NCI-H345 treated with DMSO at 0.1 percent for 48 hours (cell line): ENCODE measurements at regions not wholly inside any gene's neighbourhood (a gene's known extent, or its start where the extent isn't known, plus 50 kb on each side); places are given as distances from the start of the nearest gene placed in this dataset.
"Not testable (repeated sequence)": the region's sequence is repeated elsewhere in the genome, so short reads cannot be mapped to it uniquely, and the experiment has no call there.

Source experiments
- DNase-seq: peaks from one replicate; lab custom pipeline; 2025; ENCODE audit not compliant: unreplicated experiment; lab: John Stamatoyannopoulos, UW

DNA sequence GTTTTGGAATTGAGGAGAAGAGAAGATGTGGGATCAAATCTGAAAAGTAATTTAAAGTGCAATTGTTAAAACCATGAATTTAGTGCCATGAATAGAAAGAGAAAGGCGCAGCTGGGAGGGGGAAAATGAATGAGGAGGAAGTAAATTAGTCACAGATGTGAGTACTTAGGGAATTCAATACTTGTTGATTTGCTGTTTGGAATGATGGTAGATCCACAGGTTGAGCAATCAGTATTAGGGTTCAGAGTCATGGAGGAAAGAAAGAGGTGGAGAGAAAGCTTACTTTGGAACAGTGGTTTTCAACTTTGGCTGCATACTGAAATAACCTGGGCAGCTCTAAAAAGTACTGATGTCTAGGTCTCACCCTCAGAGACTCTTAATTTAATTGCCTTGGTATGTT is 229.7 kb upstream of the ASCC3 start:
- no peak for DNase-seq

DNA sequence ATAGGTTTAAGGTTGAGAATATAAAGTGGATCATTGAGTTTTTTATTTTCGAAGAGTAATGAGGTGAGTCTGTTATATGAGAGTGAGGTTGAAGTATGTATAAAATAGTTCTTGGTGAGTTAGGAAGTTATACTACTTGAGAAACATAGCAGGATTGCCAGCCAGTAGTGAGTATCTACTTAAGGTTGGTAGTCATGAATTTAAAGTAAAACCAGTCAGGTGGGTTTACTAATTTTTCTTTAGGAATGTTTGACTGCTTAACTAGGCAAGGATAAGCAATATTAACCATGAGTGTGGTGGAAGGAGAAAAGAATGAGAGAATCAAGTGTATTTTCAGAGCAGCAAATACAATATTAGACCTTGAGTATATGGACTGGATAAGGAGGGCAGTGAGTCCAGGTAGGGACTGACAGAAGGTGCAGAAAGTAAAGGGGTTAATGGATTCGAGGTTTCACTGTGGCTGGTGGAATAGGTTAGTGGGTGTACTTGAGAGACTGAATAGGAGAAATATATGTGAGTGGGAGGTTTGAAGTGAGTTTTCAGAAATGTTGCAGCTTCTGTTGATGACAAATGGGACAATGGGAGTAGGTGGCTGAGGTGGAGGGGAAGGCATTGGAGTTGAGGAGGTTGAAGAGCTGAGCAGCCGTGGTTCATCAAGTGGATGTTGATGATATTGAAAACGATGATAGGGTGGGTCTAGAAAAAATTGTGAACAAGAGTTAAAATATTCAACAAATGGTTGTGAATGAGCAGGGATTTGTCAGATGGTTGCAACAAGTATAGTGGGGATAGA is 232.5 kb upstream of the ASCC3 start:
- no peak for DNase-seq

DNA sequence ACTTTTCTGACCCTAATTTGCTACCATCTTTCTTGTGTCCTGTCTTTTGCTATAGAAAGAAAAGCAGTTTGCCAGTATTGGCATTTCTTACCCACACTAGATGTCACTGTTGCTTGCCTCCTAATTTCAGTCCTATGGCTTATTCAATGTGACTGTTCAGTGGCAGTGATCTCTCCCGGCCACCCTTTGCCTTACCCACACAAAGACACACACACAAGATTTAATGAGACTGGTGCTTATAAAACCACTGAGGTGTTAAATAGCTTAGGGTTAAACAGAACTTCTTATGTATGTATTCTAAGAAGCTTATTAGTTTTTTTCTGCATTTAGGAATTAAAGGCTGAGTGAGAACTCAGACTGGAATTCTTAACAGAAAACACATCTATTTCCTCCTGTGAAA is 233.6 kb upstream of the ASCC3 start:
- DNase-seq: peak; percentile 56

DNA sequence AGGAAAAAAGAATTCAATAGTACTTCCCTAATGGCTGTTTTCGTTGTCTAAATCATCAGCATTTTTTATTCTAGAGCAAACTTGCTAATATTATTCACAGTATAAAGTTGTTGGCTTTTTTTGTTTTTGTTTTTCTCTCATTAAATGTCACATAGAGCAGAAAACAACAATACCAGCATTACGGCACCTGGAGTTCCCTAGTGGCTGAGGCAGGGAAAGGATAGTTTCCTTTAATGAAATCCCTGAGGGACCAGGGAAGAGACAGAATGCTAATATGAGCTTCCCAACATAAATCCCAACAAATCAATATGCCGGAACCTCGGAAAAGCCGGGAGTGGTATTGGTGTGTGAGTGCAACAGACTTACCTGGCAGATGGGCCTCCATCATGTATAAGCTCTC is 235.2 kb upstream of the ASCC3 start:
- no peak for DNase-seq

DNA sequence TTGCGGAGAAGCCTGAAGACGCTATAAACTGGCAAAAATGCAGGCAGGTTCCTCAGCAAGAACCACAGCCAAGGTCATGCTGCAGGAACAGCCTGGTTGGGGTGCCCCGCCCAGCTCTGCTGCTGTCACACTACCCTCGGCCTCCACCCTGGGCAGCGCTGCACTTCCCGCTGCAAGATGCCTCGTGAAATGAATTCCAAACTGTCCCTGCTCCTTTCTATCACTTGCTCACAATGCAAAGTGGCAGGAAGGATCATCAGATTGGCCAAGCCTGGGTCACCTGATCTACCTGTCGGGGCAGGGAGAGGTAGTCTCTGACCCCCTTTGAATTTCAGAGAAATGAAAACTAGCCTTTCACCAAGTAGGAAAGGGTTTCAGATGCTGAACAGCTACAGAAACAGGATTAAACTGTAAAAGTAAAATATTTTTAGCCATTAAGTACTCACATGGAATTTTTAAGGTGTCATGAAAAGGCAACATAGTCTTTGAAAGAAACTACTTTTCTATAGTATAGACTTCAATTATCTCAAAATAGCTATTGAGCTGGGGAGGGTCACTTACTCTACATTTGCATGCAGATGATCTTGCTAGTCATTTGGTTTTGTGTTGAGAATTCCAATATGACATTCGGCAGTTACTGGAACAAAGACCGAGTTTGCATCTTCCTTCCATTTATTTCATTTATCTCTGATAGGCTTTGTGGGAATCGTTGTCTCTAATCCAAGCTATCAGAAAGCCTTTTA is 236.4 kb upstream of the ASCC3 start:
- DNase-seq: no peak

DNA sequence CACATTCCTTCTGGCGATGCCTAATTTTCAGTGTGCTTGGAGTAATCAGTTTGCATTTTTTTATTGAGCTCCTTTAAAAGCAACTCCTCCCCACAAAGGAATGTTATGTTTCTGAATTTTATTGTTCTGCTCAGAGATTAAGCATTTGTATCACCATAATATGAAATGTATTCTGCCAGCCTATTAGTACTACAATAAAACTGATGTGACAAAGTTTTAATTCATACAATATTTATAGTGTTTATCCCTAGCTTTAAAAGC is 236.9 kb upstream of the ASCC3 start:
- DNase-seq: no peak

DNA sequence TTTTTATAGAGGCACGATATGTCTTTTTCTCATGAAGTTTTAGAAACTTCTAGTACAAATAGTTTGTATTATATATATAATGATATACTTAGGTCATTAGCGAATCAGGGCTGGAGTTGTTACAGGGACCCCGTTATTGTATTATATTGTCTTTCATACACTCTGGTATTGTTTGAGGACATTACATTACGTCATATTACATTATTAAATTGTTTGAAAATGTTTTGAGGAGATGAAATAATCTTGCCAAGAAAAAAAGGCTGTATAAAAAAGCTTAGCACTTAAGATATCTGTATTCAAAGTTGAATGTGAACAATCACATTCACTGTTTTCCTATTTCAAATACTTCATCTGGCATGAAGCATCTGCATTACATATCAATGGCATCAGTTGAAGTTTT is 239.6 kb upstream of the ASCC3 start:
- DNase-seq: no peak

DNA sequence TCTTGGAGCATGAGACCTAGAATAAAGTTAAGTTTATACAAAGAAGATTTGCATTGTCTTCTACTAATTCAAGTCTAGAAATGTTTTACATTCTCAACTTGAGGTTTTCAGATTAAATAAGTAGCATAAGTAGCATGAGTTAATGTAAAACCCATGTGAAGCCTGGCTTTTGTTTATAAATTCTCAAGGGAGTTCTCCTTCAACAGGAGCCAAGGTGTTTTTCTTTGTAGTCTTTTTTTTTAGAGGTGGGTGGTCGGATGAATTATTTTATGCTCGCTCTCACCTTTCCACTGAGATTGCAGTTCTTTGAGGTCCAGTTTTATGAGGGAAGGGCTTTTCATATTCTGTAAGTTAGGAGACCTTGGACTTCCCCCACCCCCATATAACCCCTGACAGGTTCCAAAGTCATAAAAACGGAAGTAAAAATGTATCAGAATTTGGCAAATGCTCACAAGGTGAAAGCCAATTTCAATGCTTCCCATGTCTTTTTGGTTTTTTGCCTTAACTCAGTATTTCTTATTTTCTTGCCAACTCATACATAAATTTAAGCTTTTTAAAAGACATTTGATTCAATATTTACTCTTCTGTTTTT is 244.3 kb upstream of the ASCC3 start:
- DNase-seq: no peak

DNA sequence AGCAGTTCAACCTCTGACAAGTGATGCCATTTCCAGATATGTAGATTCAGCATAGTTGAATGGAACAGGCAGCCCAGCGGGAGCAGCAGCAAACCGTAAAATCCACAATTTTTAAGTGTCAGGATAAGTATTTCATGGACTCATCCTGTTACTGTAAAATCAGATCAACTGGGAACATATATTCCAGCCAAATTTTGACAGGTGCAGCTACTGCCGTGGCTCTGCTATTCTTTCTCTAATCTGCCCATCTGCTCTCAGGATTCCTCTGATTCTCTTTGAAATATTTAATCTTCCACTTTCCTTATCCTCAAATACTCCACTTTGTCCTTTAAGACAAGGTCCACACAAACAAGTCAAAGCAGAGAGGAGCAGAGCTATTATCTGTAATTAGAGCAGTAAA is 245.4 kb upstream of the ASCC3 start:
- DNase-seq: no peak

DNA sequence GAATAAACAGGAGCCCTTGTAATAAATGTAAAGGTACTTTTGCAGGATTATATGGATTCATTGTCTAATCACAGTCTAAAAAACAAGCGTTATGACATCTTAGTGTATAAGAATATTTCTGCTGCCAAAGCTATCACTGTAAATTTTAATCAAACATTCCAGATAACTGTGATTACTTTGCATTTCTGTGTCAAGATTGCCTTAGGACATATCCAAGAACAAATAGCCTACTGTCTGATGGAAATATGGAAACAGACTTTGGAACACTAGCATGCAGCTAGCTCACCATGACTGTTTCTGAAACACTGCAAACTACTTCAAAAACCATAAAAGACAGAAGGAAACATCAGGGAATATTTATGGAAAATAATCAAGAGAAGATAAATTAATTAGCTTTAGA is 248.7 kb upstream of the ASCC3 start:
- no peak for DNase-seq

DNA sequence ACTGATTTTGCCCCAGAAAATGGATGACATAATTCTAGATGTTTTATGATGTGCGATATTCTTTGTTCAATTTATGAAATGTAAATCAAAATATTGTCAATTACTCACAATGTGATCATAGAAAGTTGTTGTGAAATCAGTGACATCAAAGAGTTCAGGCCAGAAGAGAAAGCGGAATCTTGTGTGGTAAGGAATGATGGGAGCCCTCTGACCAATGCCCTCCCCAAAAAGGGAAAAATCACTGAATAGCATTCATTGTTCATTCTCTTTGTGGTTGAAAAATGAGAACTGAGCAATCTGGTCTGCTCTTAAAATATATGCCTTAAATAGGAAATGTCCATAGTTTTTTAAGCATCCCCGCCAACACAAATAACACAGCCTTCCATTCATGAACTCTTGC is 247.1 kb upstream of the GRIK2 start:
- DNase-seq: no peak

DNA sequence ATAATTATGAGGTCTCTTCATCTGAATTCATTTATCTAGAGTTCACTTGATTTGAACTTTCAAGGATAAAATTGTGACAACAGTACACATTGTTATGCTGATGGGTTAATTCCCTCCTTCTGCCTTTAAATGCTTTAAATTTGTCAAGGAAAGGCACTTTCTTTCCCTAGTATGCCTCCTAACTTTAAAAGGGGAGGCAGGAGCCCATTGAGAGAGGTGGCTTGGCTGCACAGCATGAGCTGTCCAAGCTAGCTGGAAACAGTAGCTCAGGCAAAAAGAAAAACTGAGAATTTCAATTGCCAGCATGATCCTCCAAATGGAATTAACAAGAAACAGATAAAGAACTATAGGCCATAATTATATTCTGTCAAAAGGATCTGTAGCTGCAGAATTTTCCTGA is 243.3 kb upstream of the GRIK2 start:
- DNase-seq: no peak

DNA sequence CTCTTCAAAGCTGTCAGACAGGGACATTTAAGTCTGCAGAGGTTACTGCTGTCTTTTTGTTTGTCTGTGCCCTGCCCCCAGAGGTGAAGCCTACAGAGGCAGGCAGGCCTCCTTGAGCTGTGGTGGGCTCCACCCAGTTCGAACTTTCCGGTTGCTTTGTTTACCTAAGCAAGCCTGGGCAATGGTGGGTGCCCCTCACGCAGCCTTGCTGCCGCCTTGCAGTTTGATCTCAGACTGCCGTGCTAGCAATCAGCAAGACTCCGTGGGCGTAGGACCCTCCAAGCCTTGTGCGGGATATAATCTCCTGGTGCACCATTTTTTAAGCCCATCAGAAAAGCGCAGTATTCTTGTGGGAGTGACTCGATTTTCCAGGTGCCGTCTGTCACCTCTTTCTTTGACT is 235.9 kb upstream of the GRIK2 start:
- not testable (repeated sequence) for DNase-seq

DNA sequence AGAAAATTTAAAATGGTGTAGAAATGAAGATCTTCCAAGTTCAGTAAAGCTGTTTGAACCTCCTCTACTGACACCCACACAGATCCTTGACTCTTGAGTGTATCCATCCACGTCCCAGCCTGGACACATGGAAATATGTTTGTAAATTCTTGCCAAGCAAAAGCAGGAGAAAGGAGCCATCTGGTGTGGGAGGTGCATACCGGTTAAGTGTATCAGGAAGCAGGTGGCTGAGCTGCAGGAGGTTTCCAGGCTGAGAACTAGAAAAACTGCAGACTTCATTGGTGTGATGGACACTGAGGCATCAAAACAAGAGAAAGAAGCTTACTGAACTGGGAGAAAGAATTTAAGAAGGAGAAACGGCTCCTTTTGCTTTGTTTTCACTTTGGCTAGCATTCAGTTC is 229.9 kb upstream of the GRIK2 start:
- peak; percentile 49 for DNase-seq

DNA sequence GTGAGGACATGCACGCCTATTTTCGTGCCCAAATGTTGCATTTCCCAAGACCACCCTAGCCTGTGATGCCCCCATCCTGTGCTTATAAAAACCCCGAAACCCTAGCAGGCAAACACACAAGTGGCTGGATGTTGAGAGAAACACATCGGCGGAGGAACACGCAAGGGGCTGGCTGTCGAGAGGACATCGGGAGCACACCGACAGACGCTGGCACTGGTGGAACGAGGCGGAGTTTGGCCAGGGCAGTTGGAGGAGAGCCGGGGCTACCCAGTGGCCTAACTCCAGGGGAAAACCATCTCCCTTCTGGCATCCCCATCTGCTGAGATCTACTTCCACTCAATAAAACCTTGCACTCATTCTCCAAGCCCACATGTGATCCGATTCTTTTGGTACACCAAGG is 225.9 kb upstream of the GRIK2 start:
- DNase-seq: no peak

DNA sequence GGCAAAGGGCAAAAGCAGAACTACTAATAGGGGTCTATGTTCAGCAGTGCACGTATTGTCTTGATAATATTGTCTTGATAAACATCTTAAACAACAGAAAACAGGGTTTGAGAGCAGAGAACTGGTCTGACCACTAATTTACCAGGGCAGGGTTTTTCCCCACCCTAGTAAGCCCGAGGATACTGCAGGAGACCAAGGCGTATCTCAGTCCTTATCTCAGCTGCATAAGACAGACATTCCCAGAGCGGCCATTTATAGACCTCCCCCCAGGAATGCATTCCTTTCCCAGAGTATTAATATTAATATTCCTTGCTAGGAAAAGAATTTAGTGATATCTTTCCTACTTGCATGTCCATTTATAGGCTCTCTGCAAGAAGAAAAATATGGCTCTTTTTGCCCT is 222.5 kb upstream of the GRIK2 start:
- DNase-seq: not testable (repeated sequence)

DNA sequence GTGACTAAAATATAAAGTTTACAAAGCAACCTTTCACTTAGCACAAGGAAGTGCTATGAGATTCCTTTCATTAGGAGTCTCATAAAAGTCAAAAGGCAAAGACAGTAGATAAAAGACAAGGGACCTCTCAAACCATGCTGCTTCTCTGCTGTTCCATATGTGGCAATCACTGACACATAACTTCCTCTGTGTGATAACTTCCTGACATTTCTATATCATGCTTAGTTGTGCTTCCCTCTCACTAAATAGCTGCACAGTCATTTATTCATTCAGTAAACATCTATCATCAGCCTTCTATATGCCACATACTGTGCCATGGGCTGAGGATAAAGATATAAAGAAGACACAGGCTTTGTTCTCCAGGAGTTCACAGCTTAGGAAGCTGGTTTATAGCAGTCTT is 214.8 kb upstream of the GRIK2 start:
- DNase-seq: no peak

DNA sequence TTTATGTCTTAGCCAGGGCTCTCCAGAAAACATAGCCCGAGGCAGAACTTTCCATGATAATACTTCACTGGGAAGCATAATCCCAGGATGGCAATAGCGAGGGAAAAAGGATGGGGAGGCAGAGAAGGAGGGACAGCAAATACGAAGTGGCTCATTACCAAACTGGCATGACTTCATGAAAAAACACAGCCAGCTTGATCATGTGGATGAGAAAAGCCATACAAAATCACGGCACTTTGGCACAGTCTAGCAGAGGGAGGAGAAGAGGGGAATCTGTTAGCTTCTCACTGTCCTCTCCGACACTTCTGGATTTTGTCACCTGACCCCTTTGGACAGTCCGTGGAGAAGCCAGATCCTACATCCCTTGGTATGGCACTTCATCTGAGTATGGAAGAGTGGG is 212.5 kb upstream of the GRIK2 start:
- DNase-seq: no peak

DNA sequence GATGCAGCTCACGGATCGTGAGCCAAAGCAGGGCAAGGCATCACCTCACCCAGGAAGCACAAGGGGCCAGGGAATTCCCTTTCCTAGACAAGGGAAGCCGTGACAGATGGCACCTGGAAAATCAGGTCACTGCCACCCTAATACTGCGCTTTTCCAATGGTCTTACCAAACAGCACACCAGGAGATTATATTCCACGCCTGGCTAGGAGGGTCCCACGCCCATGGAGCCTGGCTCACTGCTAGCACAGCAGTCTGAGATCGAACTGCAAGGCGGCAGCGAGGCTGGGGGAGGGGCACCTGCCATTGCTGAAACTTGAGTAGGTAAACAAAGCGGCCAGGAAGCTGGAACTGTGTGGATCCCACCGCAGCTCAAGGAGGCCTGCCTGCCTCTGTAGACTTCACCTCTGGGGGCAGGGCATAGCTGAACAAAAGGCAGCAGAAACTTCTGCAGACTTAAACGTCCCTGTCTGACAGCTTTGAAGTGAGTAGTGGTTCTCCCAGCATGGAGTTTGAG is 205.2 kb upstream of the GRIK2 start:
- not testable (repeated sequence) for DNase-seq

DNA sequence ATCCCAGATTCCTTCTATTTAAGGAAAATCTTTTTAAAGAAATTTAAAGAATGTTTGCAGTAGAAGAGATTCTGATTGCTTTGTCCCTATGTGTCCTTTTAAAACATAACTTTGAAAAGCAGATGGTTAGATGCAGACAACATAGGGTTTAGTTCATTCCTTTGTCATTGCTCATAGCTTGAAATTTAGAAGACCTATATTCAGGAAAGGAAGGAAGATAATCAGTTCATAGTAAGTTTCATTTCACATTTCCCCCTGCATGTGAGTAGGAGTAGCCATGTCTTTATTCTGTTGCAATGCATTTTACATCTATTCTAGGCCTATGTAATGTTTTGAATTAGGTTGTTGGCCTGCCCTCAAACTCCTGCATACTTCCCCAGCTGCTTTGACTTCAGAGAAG is 197.9 kb upstream of the GRIK2 start:
- no peak for DNase-seq

DNA sequence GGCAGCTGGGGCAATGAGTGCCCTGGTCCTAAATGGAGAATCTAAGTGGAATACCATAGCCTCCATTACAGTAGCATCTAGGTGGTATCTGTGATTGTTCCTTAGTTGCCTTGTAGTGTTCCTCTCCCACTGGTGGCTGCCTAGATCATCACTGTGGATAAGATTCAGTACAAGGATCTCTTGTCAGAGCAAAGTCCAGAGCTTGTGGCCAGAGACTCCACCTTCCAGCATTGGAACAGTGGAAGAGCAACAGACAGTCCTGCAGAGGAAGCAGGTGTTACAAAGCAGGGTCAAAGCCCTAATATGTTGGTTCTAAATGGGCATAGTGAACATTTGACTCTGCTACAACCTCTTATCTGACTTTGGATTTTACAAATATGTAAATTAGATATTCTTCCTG is 194.1 kb upstream of the GRIK2 start:
- no peak for DNase-seq

DNA sequence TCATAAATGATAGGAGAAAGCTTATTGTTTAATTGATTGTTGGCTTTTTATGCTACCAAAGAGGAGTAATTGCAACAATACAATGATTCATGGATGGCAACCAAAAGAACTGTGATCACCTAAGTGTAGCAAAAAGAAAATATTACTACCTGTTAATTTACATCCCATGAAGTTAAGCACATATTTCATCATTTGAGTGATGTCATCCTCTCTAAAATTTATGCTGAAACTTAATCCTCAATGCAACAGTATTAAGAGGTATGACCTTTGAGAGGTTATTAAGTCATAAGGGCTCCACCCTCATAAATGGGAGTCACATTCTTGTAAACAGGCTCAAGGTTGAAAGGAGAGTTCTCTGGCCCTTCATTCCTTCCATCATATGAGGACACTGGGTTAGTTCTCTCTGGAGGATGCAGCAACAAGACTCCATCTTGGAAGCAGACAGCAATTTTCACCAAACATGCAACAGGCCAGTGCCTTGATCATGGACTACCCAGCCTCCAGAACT is 190.6 kb upstream of the GRIK2 start:
- no peak for DNase-seq
